DOHH2 (cell line): ENCODE measurements at regions not wholly inside any gene's neighbourhood (a gene's known extent, or its start where the extent isn't known, plus 50 kb on each side); places are given as distances from the start of the nearest gene placed in this dataset.

Source experiments
- CTCF ChIP-seq: fragments of 200-600 bp; sonication (generic); IDR thresholded peaks from one replicate; pipeline ENCODE4 v1.5.1; 2014; ENCODE audit warnings: antibody characterized with exemption, mild to moderate bottlenecking, low read depth, low read length; ENCODE audit not compliant: poor library complexity, severe bottlenecking
- EZH2phosphoT487 ChIP-seq: fragments of 200-600 bp; sonication (generic); IDR thresholded peaks from 2 replicates; pipeline ENCODE4 v1.6.1; 2017; ENCODE audit warnings: borderline replicate concordance, mild to moderate bottlenecking, antibody characterized with exemption, low read length, moderate library complexity, mixed read lengths

DNA sequence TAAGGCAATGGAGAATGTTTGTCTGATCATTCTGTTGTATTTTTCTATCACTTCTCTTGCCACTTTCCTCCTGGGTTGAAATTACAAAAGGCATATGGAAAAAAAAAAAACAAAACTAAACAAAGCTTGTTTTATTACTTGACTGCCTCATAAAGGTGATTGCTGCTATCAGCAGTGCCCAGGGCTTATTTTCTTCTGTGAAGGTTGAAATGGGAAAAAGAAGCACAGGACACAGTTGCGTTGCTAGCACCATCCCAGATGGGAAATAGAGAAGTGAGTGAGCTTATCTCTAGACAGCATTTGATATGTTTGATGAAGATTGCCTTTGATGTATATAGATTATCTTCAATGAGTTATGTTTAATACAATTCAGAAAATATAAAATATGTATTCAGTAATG is 633.8 kb upstream of the ZNF804A start:
- no peak for TF ChIP-seq CTCF
- TF ChIP-seq EZH2phosphoT487, result no peak
